GM21381 (cell line): ENCODE measurements at regions not wholly inside any gene's neighbourhood (a gene's known extent, or its start where the extent isn't known, plus 50 kb on each side); places are given as distances from the start of the nearest gene placed in this dataset.
"Not testable (repeated sequence)": the region's sequence is repeated elsewhere in the genome, so short reads cannot be mapped to it uniquely, and the experiment has no call there.

Experiments used
- ATAC-seq: cut with Tn5 transposase; IDR thresholded peaks from one replicate; pipeline ENCODE4 v1.9.1; 2021; ENCODE audit warnings: mild to moderate bottlenecking, moderate library complexity; ENCODE audit not compliant: unreplicated experiment

GRCh38 chr2:204395539-204395938 lies 149.7 kb upstream of the PARD3B start:
- ATAC-seq, result no peak

- no peak for ATAC-seq
These were observed 144.2 kb upstream of the PARD3B start for GRCh38 chr2:204401114-204401513.

- no peak for ATAC-seq
These were observed 137.9 kb upstream of the PARD3B start for GRCh38 chr2:204407204-204408014.

- not testable (repeated sequence) for ATAC-seq
These were observed 132.5 kb upstream of the PARD3B start for GRCh38 chr2:204412782-204413181.

GRCh38 chr2:204415406-204416181 lies 129.7 kb upstream of the PARD3B start:
- no peak for ATAC-seq

GRCh38 chr2:204416236-204416635 lies 129.0 kb upstream of the PARD3B start:
- ATAC-seq, result no peak

GRCh38 chr2:204425821-204426220 lies 119.5 kb upstream of the PARD3B start:
- ATAC-seq, result no peak

- ATAC-seq, result no peak
These were observed 116.6 kb upstream of the PARD3B start for GRCh38 chr2:204428675-204429074.

- ATAC-seq, result no peak
These were observed 113.7 kb upstream of the PARD3B start for GRCh38 chr2:204431529-204431928.

GRCh38 chr2:204432196-204432595 lies 113.1 kb upstream of the PARD3B start:
- no peak for ATAC-seq

GRCh38 chr2:204434660-204435462 lies 110.4 kb upstream of the PARD3B start:
- ATAC-seq, result no peak

- ATAC-seq, result no peak
These were observed 109.0 kb upstream of the PARD3B start for GRCh38 chr2:204436230-204436629.

- ATAC-seq, result no peak
These were observed 107.9 kb upstream of the PARD3B start for GRCh38 chr2:204437408-204437807.

- no peak for ATAC-seq
These were observed 107.2 kb upstream of the PARD3B start for GRCh38 chr2:204437815-204438756.

GRCh38 chr2:204441316-204441715 lies 104.0 kb upstream of the PARD3B start:
- ATAC-seq, result no peak

- no peak for ATAC-seq
These were observed 100.1 kb upstream of the PARD3B start for GRCh38 chr2:204445149-204445548.

GRCh38 chr2:204447722-204448121 lies 97.6 kb upstream of the PARD3B start:
- no peak for ATAC-seq

- ATAC-seq, result no peak
These were observed 95.3 kb upstream of the PARD3B start for GRCh38 chr2:204449977-204450376.

GRCh38 chr2:204451766-204452165 lies 93.5 kb upstream of the PARD3B start:
- ATAC-seq, result no peak

GRCh38 chr2:204452464-204453023 lies 92.7 kb upstream of the PARD3B start:
- ATAC-seq, result no peak
